ENCODE measurements at regions not wholly inside any gene's neighbourhood (a gene's known extent, or its start where the extent isn't known, plus 50 kb on each side); places are given as distances from the start of the nearest gene placed in this dataset.

DNA sequence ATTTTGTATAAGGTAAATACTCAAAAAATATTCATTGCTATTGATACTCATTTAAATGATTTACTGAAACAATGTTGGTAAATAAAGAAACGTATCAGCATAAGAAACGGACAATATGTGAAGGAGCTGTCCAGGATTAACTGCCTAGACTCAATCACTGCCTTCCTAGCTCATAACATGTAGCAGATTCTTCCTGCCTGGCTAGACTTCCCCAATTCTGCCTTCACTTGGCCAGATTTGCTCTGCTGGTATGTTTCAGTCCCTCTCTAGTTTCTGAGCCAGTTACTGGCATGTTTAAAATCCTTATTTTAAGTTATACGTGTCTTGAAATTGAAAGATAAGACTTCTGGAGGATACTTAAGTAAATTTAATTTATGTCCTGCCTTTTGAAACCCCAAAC, 740.3 kb downstream of the CENPC start:
- TF ChIP-seq GLIS3 (CRISPR knock-in tag; IDR thresholded peaks at IDR 0.05) (no peak), CSDC2 (CRISPR knock-in tag; IDR thresholded peaks at IDR 0.05) (no peak), PPARA (CRISPR knock-in tag; IDR thresholded peaks at IDR 0.05; ENCODE audit: borderline replicate concordance) (no peak), SNAI2 (CRISPR knock-in tag; IDR thresholded peaks at IDR 0.05) (no peak), TCF4 (CRISPR knock-in tag; IDR thresholded peaks at IDR 0.05; ENCODE audit: borderline replicate concordance) (no peak), ARNTL (CRISPR knock-in tag; IDR thresholded peaks at IDR 0.05; ENCODE audit: borderline replicate concordance, low read depth) (no peak), ISL1 (CRISPR knock-in tag; IDR thresholded peaks at IDR 0.05) (no peak), ZFP30 (CRISPR knock-in tag; IDR thresholded peaks at IDR 0.05) (no peak), BACH2 (CRISPR knock-in tag; IDR thresholded peaks at IDR 0.05; ENCODE audit: borderline replicate concordance) (no peak), ZFP3 (CRISPR knock-in tag; IDR thresholded peaks at IDR 0.05) (no peak)
- TF ChIP-seq, protein P1, sequence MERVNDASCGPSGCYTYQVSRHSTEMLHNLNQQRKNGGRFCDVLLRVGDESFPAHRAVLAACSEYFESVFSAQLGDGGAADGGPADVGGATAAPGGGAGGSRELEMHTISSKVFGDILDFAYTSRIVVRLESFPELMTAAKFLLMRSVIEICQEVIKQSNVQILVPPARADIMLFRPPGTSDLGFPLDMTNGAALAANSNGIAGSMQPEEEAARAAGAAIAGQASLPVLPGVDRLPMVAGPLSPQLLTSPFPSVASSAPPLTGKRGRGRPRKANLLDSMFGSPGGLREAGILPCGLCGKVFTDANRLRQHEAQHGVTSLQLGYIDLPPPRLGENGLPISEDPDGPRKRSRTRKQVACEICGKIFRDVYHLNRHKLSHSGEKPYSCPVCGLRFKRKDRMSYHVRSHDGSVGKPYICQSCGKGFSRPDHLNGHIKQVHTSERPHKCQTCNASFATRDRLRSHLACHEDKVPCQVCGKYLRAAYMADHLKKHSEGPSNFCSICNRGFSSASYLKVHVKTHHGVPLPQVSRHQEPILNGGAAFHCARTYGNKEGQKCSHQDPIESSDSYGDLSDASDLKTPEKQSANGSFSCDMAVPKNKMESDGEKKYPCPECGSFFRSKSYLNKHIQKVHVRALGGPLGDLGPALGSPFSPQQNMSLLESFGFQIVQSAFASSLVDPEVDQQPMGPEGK (CRISPR knock-in tag; IDR thresholded peaks at IDR 0.05; ENCODE audit: borderline replicate concordance), result no peak
- TF ChIP-seq, protein P2, sequence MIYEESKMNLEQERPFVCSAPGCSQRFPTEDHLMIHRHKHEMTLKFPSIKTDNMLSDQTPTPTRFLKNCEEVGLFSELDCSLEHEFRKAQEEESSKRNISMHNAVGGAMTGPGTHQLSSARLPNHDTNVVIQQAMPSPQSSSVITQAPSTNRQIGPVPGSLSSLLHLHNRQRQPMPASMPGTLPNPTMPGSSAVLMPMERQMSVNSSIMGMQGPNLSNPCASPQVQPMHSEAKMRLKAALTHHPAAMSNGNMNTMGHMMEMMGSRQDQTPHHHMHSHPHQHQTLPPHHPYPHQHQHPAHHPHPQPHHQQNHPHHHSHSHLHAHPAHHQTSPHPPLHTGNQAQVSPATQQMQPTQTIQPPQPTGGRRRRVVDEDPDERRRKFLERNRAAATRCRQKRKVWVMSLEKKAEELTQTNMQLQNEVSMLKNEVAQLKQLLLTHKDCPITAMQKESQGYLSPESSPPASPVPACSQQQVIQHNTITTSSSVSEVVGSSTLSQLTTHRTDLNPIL (CRISPR knock-in tag; IDR thresholded peaks at IDR 0.05; ENCODE audit: low read depth), result no peak
- TF ChIP-seq, protein P3, sequence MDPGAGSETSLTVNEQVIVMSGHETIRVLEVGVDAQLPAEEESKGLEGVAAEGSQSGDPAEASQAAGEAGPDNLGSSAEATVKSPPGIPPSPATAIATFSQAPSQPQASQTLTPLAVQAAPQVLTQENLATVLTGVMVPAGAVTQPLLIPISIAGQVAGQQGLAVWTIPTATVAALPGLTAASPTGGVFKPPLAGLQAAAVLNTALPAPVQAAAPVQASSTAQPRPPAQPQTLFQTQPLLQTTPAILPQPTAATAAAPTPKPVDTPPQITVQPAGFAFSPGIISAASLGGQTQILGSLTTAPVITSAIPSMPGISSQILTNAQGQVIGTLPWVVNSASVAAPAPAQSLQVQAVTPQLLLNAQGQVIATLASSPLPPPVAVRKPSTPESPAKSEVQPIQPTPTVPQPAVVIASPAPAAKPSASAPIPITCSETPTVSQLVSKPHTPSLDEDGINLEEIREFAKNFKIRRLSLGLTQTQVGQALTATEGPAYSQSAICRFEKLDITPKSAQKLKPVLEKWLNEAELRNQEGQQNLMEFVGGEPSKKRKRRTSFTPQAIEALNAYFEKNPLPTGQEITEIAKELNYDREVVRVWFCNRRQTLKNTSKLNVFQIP (CRISPR knock-in tag; IDR thresholded peaks at IDR 0.05; ENCODE audit: borderline replicate concordance, low read depth), result no peak
- TF ChIP-seq, protein P4, sequence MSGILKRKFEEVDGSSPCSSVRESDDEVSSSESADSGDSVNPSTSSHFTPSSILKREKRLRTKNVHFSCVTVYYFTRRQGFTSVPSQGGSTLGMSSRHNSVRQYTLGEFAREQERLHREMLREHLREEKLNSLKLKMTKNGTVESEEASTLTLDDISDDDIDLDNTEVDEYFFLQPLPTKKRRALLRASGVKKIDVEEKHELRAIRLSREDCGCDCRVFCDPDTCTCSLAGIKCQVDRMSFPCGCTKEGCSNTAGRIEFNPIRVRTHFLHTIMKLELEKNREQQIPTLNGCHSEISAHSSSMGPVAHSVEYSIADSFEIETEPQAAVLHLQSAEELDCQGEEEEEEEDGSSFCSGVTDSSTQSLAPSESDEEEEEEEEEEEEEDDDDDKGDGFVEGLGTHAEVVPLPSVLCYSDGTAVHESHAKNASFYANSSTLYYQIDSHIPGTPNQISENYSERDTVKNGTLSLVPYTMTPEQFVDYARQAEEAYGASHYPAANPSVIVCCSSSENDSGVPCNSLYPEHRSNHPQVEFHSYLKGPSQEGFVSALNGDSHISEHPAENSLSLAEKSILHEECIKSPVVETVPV (CRISPR knock-in tag; IDR thresholded peaks at IDR 0.05), result no peak
